ENCODE measurements at regions not wholly inside any gene's neighbourhood (a gene's known extent, or its start where the extent isn't known, plus 50 kb on each side); places are given as distances from the start of the nearest gene placed in this dataset.
A peak's percentile ranks its signal among the peaks of the same experiment; 100 is the strongest.

DNA sequence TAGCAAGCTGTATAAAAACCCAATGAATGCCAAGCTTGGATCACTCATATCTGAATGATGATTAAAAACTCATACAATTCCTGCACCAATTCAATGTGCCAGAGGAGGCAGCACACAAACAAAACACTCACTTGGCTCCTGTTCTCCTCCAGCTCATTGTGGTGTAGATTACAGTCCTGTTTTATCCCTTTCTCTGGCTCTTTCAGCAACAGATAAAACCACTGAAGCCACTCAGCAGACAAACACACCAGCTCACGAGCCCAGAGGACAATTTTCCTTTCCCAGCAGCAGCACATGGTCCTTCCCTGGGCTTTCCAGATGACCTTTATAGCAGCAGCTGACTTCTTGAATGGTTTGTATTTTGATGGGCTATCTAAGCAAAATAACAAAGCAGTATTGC, 107.3 kb upstream of the STARD3NL start:
- TF ChIP-seq, protein P1, sequence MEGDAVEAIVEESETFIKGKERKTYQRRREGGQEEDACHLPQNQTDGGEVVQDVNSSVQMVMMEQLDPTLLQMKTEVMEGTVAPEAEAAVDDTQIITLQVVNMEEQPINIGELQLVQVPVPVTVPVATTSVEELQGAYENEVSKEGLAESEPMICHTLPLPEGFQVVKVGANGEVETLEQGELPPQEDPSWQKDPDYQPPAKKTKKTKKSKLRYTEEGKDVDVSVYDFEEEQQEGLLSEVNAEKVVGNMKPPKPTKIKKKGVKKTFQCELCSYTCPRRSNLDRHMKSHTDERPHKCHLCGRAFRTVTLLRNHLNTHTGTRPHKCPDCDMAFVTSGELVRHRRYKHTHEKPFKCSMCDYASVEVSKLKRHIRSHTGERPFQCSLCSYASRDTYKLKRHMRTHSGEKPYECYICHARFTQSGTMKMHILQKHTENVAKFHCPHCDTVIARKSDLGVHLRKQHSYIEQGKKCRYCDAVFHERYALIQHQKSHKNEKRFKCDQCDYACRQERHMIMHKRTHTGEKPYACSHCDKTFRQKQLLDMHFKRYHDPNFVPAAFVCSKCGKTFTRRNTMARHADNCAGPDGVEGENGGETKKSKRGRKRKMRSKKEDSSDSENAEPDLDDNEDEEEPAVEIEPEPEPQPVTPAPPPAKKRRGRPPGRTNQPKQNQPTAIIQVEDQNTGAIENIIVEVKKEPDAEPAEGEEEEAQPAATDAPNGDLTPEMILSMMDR (IDR thresholded peaks at IDR 0.05): peak; percentile 65

DNA sequence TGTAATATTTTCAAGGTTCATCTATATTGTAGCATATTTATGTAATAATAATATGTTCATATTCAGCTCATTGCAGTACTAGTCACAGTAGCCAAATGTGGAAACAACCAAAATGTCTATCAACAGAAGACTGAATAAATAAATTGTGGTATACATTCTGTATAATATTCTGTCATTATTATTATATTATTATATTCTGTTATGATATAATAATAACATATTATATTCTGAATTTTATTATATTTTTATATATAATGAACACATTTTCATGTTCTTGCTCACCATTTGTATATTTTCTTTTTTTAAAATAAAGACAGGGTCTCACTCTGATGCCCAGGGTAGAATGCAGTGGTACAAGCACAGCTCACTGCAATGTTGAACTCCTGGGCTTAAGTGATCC, 91.2 kb upstream of the STARD3NL start:
- TF ChIP-seq, protein P1 (IDR thresholded peaks at IDR 0.05): no peak

DNA sequence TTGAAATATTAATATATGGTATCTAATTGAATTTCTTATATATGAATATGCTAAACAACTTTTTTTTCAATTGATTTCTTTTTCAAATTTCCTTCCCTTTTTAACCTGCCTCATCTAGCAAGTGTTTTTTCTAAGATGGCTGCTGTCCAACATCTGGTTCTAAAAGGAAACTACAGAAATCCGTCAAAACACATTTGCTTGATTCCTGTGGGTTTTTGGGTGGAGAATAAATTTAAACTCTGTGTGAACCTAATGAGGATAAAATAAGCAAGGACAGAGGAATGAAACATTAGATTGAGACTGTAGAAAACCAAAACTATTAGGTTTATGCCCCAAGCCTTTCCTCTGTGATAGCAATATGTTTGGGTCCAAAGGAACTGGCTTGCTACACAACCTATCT, 75.5 kb upstream of the STARD3NL start:
- TF ChIP-seq, protein P1 (IDR thresholded peaks at IDR 0.05): no peak

DNA sequence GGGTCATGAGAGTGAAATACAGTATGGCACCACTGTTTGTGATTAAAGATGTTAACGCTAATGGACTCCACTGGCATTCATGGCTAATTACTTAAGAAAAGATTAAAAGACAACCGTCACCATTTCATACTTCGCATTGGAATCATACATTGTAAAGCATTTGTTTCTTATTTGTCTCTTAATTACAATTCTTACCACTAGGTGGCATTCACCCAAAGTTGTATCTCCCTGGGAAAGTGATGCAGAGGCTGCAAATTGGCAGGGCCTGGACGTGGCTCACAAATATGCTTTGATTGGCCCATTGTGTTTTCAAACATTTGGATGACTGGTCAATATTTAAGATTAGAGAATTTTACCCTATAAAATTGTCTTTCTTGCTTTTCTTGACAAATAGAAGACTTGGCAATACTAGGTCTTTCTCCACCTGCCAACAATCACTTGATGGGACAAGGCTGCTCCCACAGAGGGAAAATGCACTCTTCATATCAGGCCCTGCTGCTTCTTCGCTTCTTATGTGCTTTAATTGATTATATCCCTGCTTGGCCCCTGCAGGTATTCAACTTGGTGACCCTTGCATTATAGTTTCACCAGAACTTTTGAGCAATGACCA, 72.1 kb upstream of the STARD3NL start:
- TF ChIP-seq, protein P1 (IDR thresholded peaks at IDR 0.05): peak; percentile 67

DNA sequence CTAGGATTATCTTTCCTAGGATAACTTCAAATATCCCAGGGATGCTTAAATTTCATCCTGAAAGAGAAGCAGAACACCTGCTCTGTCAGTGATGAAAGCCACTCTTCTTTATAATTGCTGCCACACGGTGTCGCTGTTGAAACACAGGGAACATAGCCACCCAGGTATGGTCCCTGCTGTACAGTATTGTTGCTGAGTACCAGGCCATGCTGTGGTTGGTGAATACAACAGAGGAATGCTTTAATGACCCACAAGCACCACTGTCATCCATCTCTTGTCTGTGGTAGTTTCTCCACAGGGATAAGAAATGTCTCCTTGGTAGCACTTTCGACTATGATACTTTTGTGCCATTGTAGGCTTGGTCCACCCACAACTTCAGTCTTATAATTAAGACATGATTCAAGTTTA, 70.6 kb upstream of the STARD3NL start:
- TF ChIP-seq, protein P1 (IDR thresholded peaks at IDR 0.05): peak; percentile 84

DNA sequence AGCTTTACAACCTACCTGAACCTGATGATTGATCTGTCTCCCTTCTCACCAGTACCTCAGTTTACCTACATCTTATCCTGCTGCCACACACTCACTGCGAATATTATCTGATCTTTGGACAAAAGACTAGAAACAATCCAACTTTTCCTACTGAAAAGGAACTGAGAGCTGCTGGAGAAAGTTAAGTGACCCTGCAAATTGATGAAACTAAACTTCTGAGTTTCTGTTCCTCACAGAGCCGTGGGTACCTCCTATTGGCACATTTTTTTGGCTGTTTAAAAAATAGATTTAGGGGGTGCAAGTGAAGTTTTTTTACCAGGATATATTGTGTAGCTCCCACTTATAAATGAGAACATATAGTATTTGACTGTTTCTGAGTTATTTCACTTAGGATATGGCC, 66.0 kb upstream of the STARD3NL start:
- TF ChIP-seq, protein P1 (IDR thresholded peaks at IDR 0.05): no peak

DNA sequence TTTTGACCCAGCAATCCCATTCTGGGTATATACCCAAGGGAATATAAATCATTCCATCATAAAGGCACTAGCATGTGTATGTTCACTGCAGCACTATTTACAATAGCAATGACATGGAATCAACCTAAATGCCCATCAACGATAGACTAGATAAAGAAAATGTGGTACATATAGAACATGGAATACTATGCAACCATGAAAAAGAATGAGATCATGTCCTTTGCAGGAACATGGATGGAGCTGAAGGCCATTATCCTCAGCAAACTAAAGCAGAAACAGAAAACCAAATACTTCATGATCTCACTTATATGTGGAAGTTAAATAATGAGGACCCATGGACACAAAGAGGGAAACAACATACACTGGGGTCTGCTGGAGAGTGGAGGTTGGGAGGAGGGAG, 58.0 kb upstream of the STARD3NL start:
- TF ChIP-seq, protein P1 (IDR thresholded peaks at IDR 0.05): no peak

DNA sequence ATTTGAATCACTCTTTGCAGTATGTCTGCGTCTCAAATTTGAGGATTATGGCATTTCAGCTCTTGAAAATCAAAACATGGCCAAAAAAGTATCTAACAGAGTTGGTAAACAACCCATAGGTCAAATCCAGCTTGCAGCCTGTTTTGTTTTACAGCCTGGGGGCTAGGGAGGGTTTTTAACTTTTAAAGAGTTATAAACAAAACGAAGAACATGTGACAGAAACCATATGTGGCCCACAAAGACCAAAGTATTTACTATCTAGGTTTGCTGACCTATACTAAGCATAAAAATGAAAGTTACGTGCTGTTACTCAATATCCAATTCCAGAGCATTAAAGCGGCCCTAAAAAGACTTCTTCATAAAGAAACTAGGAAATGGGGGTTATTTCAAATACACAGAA, 55.5 kb upstream of the STARD3NL start:
- TF ChIP-seq, protein P1 (IDR thresholded peaks at IDR 0.05): no peak
